Gastroesophageal sphincter (tissue), 4 donors: ENCODE measurements at regions not wholly inside any gene's neighbourhood (a gene's known extent, or its start where the extent isn't known, plus 50 kb on each side); places are given as distances from the start of the nearest gene placed in this dataset.

Experiments used
- ATAC-seq: fragments of 150-250 bp; one replicate; pipeline ENCODE4 v1.9.1; 2016; ENCODE audit warnings: mild to moderate bottlenecking, moderate library complexity
- H3K27ac ChIP-seq, 4 donors: fragments of 200-600 bp; sonication (generic) in 3 of 4; 1 replicate in 3 of 4; 2 replicates in 1 of 4; pipeline ENCODE4 v1.5.1; 2016 to 2019
- H3K27me3 ChIP-seq: fragments of 200-600 bp; sonication (generic); one replicate; pipeline ENCODE4 v1.5.1; 2019
- H3K36me3 ChIP-seq, 2 donors: fragments of 200-600 bp; sonication (generic); one replicate each; pipeline ENCODE4 v1.5.1; 2019; ENCODE audit warnings: control low read depth in 1 of 2
- H3K4me1 ChIP-seq, 3 donors: fragments of 200-600 bp; sonication (generic); 1 replicate in 2 of 3; 2 replicates in 1 of 3; pipeline ENCODE4 v1.5.1; 2016 to 2019; ENCODE audit warnings: control low read depth in 2 of 3
- H3K4me3 ChIP-seq, 2 donors: fragments of 200-600 bp; sonication (generic); one replicate each; pipeline ENCODE4 v1.5.1; 2019; ENCODE audit warnings: mild to moderate bottlenecking in 1 of 2, moderate library complexity in 1 of 2
- H3K9me3 ChIP-seq, 3 donors: fragments of 200-600 bp; sonication (generic); one replicate each; pipeline ENCODE4 v1.5.1; 2017 to 2019; ENCODE audit warnings: control low read depth in 2 of 3
- CTCF ChIP-seq, 4 experiments: fragments of 200-600 bp in 2 of 4; fragments of 450-650 bp in 2 of 4; sonication (generic) in 1 of 4; IDR thresholded peaks; one replicate each; pipeline ENCODE4 v1.5.1; 2017 to 2019; ENCODE audit warnings: antibody characterized with exemption in 4 of 4, mild to moderate bottlenecking in 2 of 4, moderate library complexity in 2 of 4
- EP300 ChIP-seq: sonication (generic); formaldehyde crosslinking; IDR thresholded peaks from one replicate; pipeline ENCODE4 v1.6.1; 2017; ENCODE audit warnings: antibody characterized with exemption, mild to moderate bottlenecking
- POLR2A ChIP-seq, 2 donors: fragments of 450-650 bp; IDR thresholded peaks; one replicate each; pipeline ENCODE4 v1.6.1; 2017; ENCODE audit warnings: antibody characterized with exemption in 2 of 2, mild to moderate bottlenecking in 2 of 2, moderate library complexity in 1 of 2
- POLR2AphosphoS5 ChIP-seq: sonication (generic); formaldehyde crosslinking; IDR thresholded peaks from one replicate; pipeline ENCODE4 v1.6.1; 2017; ENCODE audit warnings: antibody characterized with exemption
- WGBS, 2 donors: methylation state at CpG; one replicate each; pipeline ENCODE4 v1.1.5; 2018; ENCODE audit warnings: low coverage in 1 of 2; 5-methylcytosine and 5-hydroxymethylcytosine counted together

DNA sequence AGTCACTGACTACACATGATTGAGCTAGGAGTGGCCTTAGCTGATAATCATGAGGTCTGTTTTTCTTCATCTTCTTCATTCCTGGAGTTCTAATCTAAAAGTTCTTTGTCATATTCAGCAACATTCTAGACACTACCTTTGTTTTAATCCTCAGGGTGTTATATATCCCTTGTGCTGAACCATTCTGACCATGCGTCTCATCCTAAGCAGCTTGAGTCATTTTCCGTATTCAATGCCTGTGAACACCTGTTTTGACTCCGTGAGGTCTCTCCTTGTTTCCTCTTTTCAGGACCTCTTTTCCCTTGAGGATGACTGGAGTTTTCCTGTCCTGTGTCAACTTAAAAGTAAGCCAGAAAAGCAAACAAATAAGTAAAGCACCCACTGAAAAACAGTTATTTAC, 597.9 kb downstream of the GBA3 start:
- no peak for TF ChIP-seq POLR2AphosphoS5
- no peak for TF ChIP-seq POLR2A (IDR thresholded peaks at IDR 0.05)
- TF ChIP-seq EP300 = no peak
- no peak for TF ChIP-seq CTCF (IDR thresholded peaks at IDR 0.05)

GRCh38 chr4:23279377-23279986, 586.7 kb downstream of the GBA3 start:
- 61 to 100% methylated on average over 2 to 3 of the region's 3 CpGs for WGBS, 2 donors
- no peak for TF ChIP-seq POLR2AphosphoS5
- no peak for TF ChIP-seq EP300
- TF ChIP-seq CTCF (IDR thresholded peaks at IDR 0.05) = no peak
- no peak for TF ChIP-seq POLR2A (IDR thresholded peaks at IDR 0.05)

More for the DNA sequence above, 597.9 kb downstream of the GBA3 start:
- no peak overlapping the region for H3K27ac ChIP-seq
- H3K9me3 ChIP-seq = peaks cover 0 to 6% (median 0%) of the 10 kb centered on the region in 3 donors
- 69 to 87% methylated on average over 3 of the region's 3 CpGs for WGBS, 2 donors
- no peak for ATAC-seq
- H3K4me1 ChIP-seq = no peaks in the 10 kb centered on the region
- no peaks in the 10 kb centered on the region for H3K36me3 ChIP-seq
- H3K4me3 ChIP-seq = no peak overlapping the region
- H3K27me3 ChIP-seq = no peaks in the 10 kb centered on the region

GRCh38 chr4:23278845-23279244, 586.1 kb downstream of the GBA3 start:
- no peaks in the 10 kb centered on the region for H3K36me3 ChIP-seq
- WGBS, 2 donors = 94 to 97% methylated on average over 2 of the region's 2 CpGs
- ATAC-seq = no peak
- H3K4me3 ChIP-seq = no peak overlapping the region
- H3K27ac ChIP-seq = no peak overlapping the region
- no peaks in the 10 kb centered on the region for H3K4me1 ChIP-seq
- no peaks in the 10 kb centered on the region for H3K27me3 ChIP-seq
- TF ChIP-seq CTCF (IDR thresholded peaks at IDR 0.05) = no peak
- TF ChIP-seq POLR2AphosphoS5 = no peak
- TF ChIP-seq POLR2A (IDR thresholded peaks at IDR 0.05) = no peak
- TF ChIP-seq EP300 = no peak
- H3K9me3 ChIP-seq = no peaks in the 10 kb centered on the region

More at GRCh38 chr4:23279377-23279986, 586.7 kb downstream of the GBA3 start:
- Histone ChIP-seq H3K27me3 (no peaks in the 10 kb centered on the region), H3K9me3 (no peaks in the 10 kb centered on the region), H3K36me3 (no peaks in the 10 kb centered on the region), H3K4me1 (no peaks in the 10 kb centered on the region), H3K4me3 (no peak overlapping the region), H3K27ac (no peak overlapping the region)
- no peak for ATAC-seq

GRCh38 chr4:23276076-23276475, 583.3 kb downstream of the GBA3 start:
- WGBS, 2 donors = 78 to 81% methylated on average over 3 of the region's 3 CpGs
- Histone ChIP-seq H3K27me3 (no peaks in the 10 kb centered on the region), H3K9me3 (no peaks in the 10 kb centered on the region), H3K36me3 (no peaks in the 10 kb centered on the region), H3K27ac (no peak overlapping the region), H3K4me1 (no peaks in the 10 kb centered on the region), H3K4me3 (no peak overlapping the region)
- TF ChIP-seq POLR2AphosphoS5 = no peak
- ATAC-seq = no peak

DNA sequence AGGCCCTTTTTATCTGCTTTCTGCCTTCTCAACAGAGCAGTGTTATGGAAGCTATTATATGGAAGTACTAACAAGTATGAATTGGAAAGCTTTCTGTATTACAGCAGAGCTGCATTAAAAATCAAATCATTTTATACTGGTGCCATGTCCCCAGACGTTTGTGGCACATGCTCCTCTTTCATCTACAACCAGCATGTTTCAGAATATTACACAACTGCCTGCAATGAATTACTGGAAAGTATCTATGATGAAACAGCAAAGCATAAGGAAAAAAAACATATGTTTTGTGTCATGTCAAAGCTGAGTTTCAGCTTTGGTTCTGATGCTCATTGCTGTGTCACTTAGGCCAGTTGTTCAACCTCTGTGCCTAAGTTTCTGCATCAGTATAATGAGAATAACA, 576.8 kb downstream of the GBA3 start:
- Histone ChIP-seq H3K27me3 (no peaks in the 10 kb centered on the region), H3K4me1 (no peaks in the 10 kb centered on the region), H3K27ac (no peak overlapping the region), H3K4me3 (no peak overlapping the region), H3K9me3 (no peaks in the 10 kb centered on the region), H3K36me3 (no peaks in the 10 kb centered on the region)
- TF ChIP-seq POLR2AphosphoS5 (no peak), POLR2A (IDR thresholded peaks at IDR 0.05) (no peak), EP300 (no peak), CTCF (IDR thresholded peaks at IDR 0.05) (no peak)
- 13 to 33% methylated on average over 1 of the region's 1 CpG for WGBS, 2 donors
- no peak for ATAC-seq
